ENCODE measurements at regions not wholly inside any gene's neighbourhood (a gene's known extent, or its start where the extent isn't known, plus 50 kb on each side); places are given as distances from the start of the nearest gene placed in this dataset.

- TF ChIP-seq UBTF (IDR thresholded peaks at IDR 0.05; ENCODE audit: borderline replicate concordance in 1 of 2, low read depth in 2 of 2, low read length in 2 of 2) = no peak
- no peak for TF ChIP-seq MTA3 (IDR thresholded peaks at IDR 0.05; ENCODE audit: borderline replicate concordance)
- no peak for TF ChIP-seq KDM1A (IDR thresholded peaks at IDR 0.05)
- TF ChIP-seq IRF1 (CRISPR knock-in tag; IDR thresholded peaks at IDR 0.05; ENCODE audit: borderline replicate concordance) = no peak
- no peak for TF ChIP-seq ZNF124 (CRISPR knock-in tag; IDR thresholded peaks at IDR 0.05)
- no peak for TF ChIP-seq NCOA2 (IDR thresholded peaks at IDR 0.05; ENCODE audit: partially characterized antibody in 2 of 2)
- TF ChIP-seq CCAR2 (IDR thresholded peaks at IDR 0.05; ENCODE audit: low read depth, low read length) = no peak
- TF ChIP-seq TBP (optimal IDR thresholded peaks at IDR 0.05; ENCODE audit: low read depth, low read length) = no peak
- no peak for TF ChIP-seq NBN (IDR thresholded peaks at IDR 0.05; ENCODE audit: low read depth)
- TF ChIP-seq THAP7 (CRISPR knock-in tag; IDR thresholded peaks at IDR 0.05) = no peak
- no peak for TF ChIP-seq HNRNPK (IDR thresholded peaks at IDR 0.05; ENCODE audit: low read depth, low read length, poor library complexity, severe bottlenecking)
- TF ChIP-seq USF1 (CRISPR knock-in tag; IDR thresholded peaks at IDR 0.05) = no peak
- TF ChIP-seq CTCF (IDR thresholded peaks at IDR 0.05 in 2 of 3, conservative IDR thresholded peaks at IDR 0.05 in 1 of 3; ENCODE audit: insufficient read depth in 2 of 3, low read depth in 1 of 3, low read length in 3 of 3) = no peak
- no peak for TF ChIP-seq POLR2A (conservative IDR thresholded peaks at IDR 0.05)
Measured at GRCh38 chr20:26295006-26295405, 598.4 kb upstream of the ZNF337 start.
